ENCODE measurements at regions not wholly inside any gene's neighbourhood (a gene's known extent, or its start where the extent isn't known, plus 50 kb on each side); places are given as distances from the start of the nearest gene placed in this dataset.

- Histone ChIP-seq H3K4me2 (ENCODE audit: low read length) (no peak overlapping the region), H3K4me3 (replicated peaks in 1 of 2; ENCODE audit: low read depth in 1 of 2, low read length in 2 of 2) (no peak overlapping the region), H3K4me1 (ENCODE audit: control insufficient read depth in 1 of 2, insufficient read depth in 2 of 2, low read length in 2 of 2) (no peaks in the 10 kb centered on the region), H3K27ac (ENCODE audit: low read depth, low read length) (no peak overlapping the region), H3K36me3 (ENCODE audit: control insufficient read depth in 1 of 2, insufficient read depth in 2 of 2, low read length in 2 of 2) (no peaks in the 10 kb centered on the region), H3K27me3 (ENCODE audit: insufficient read depth, low read length) (peaks cover 16% of the 10 kb centered on the region; the same call in 1 of the 2 replicates), H3K9me2 (ENCODE audit: insufficient read depth) (no peaks in the 10 kb centered on the region), H3K9ac (ENCODE audit: low read length) (no peak overlapping the region), H4K20me1 (ENCODE audit: insufficient read depth) (no peaks in the 10 kb centered on the region), H3K79me2 (ENCODE audit: insufficient read depth, low read length) (no peaks in the 10 kb centered on the region), H2AFZ (ENCODE audit: low read depth, low read length, poor library complexity, severe bottlenecking) (no peak overlapping the region), H3K9me3 (ENCODE audit: control insufficient read depth in 1 of 2, insufficient read depth in 1 of 2, low read depth in 1 of 2, low read length in 2 of 2) (no peaks in the 10 kb centered on the region)
- intact Hi-C loops (cut with micrococcal nuclease) = no loop called here
- BruUV-seq (replicated peaks) = no TSS peak
- ATAC-seq = no peak
- no peak for DNase-seq (ENCODE audit: low read depth, low spot score)
- ChIA-PET CTCF (no interaction called here), POLR2A (no interaction called here), RAD21 (ENCODE audit: low non-redundant PET in 1 of 2, low total read pairs in 2 of 2, uncharacterized antibody in 2 of 2, unreplicated experiment in 2 of 2) (no interaction called here)
- TF ChIP-seq EZH2phosphoT487 (IDR thresholded peaks at IDR 0.05; ENCODE audit: borderline replicate concordance) (no peak), MAX (IDR thresholded peaks at IDR 0.05) (no peak), CBX3 (IDR thresholded peaks at IDR 0.05; ENCODE audit: low read depth) (no peak), ELF1 (IDR thresholded peaks at IDR 0.05; ENCODE audit: borderline replicate concordance, low read depth) (no peak), JUND (IDR thresholded peaks at IDR 0.05) (no peak), REST (IDR thresholded peaks at IDR 0.05; ENCODE audit: low read depth) (no peak), ATF3 (IDR thresholded peaks at IDR 0.05) (no peak), ZBTB33 (IDR thresholded peaks at IDR 0.05; ENCODE audit: extremely low read depth, insufficient replicate concordance, low read length) (no peak), POLR2A (IDR thresholded peaks at IDR 0.05; ENCODE audit: borderline replicate concordance, extremely low read depth, insufficient read depth, insufficient read length) (no peak), EZH2 (IDR thresholded peaks at IDR 0.05) (no peak), POLR2AphosphoS5 (IDR thresholded peaks at IDR 0.05; ENCODE audit: low read depth, low read length) (no peak), TCF7L2 (IDR thresholded peaks at IDR 0.05; ENCODE audit: borderline replicate concordance, extremely low read depth, insufficient read depth, insufficient read length) (no peak), CEBPB (IDR thresholded peaks at IDR 0.05; ENCODE audit: low read depth) (no peak), FOSL1 (IDR thresholded peaks at IDR 0.05; ENCODE audit: low read depth) (no peak), ZNF274 (IDR thresholded peaks at IDR 0.05; ENCODE audit: low read depth, low read length) (no peak)
Observed at GRCh38 chr1:204797401-204797800, 73.3 kb upstream of the NFASC start.
